ENCODE measurements at regions not wholly inside any gene's neighbourhood (a gene's known extent, or its start where the extent isn't known, plus 50 kb on each side); places are given as distances from the start of the nearest gene placed in this dataset.

- DNase-seq (ENCODE audit: low read depth), result no peak
- no peak for TF ChIP-seq MYC (IDR thresholded peaks at IDR 0.05; ENCODE audit: low read depth, low read length)
- no peak for TF ChIP-seq POLR2A (IDR thresholded peaks at IDR 0.05; ENCODE audit: extremely low read depth, insufficient read length)
- no peak for TF ChIP-seq CTCF (IDR thresholded peaks at IDR 0.05; ENCODE audit: low read depth, low read length)
- TF ChIP-seq MAX (IDR thresholded peaks at IDR 0.05; ENCODE audit: low read depth, low read length), result no peak
These were observed 89.7 kb upstream of the KCNA4 start for GRCh38 chr11:30106222-30107181.

GRCh38 chr11:30107899-30108298 is 91.1 kb upstream of the KCNA4 start:
- DNase-seq (ENCODE audit: low read depth), result peak; percentile 55
- TF ChIP-seq CTCF (IDR thresholded peaks at IDR 0.05; ENCODE audit: low read depth, low read length), result no peak
- TF ChIP-seq POLR2A (IDR thresholded peaks at IDR 0.05; ENCODE audit: extremely low read depth, insufficient read length), result no peak
- no peak for TF ChIP-seq MYC (IDR thresholded peaks at IDR 0.05; ENCODE audit: low read depth, low read length)
- no peak for TF ChIP-seq MAX (IDR thresholded peaks at IDR 0.05; ENCODE audit: low read depth, low read length)
- no peak overlapping the region for H3K4me3 ChIP-seq (ENCODE audit: low read depth, low read length)

More at GRCh38 chr11:30106222-30107181, 89.7 kb upstream of the KCNA4 start:
- no peak overlapping the region for H3K4me3 ChIP-seq (ENCODE audit: low read depth, low read length)

GRCh38 chr11:30109774-30110173 is 92.9 kb upstream of the KCNA4 start:
- H3K4me3 ChIP-seq (ENCODE audit: low read depth, low read length), result no peak overlapping the region
- no peak for DNase-seq (ENCODE audit: low read depth)
- TF ChIP-seq POLR2A (IDR thresholded peaks at IDR 0.05; ENCODE audit: extremely low read depth, insufficient read length) (no peak), MAX (IDR thresholded peaks at IDR 0.05; ENCODE audit: low read depth, low read length) (no peak), MYC (IDR thresholded peaks at IDR 0.05; ENCODE audit: low read depth, low read length) (no peak), CTCF (IDR thresholded peaks at IDR 0.05; ENCODE audit: low read depth, low read length) (no peak)

- TF ChIP-seq POLR2A (IDR thresholded peaks at IDR 0.05; ENCODE audit: extremely low read depth, insufficient read length), result no peak
- TF ChIP-seq CTCF (IDR thresholded peaks at IDR 0.05; ENCODE audit: low read depth, low read length), result no peak
- no peak for TF ChIP-seq MYC (IDR thresholded peaks at IDR 0.05; ENCODE audit: low read depth, low read length)
- TF ChIP-seq MAX (IDR thresholded peaks at IDR 0.05; ENCODE audit: low read depth, low read length), result no peak
- H3K4me3 ChIP-seq (ENCODE audit: low read depth, low read length), result no peak overlapping the region
- no peak for DNase-seq (ENCODE audit: low read depth)
These were observed 93.9 kb upstream of the KCNA4 start for GRCh38 chr11:30110691-30111090.

GRCh38 chr11:30111786-30112185 is 95.0 kb upstream of the KCNA4 start:
- TF ChIP-seq CTCF (IDR thresholded peaks at IDR 0.05; ENCODE audit: low read depth, low read length), result no peak
- TF ChIP-seq MYC (IDR thresholded peaks at IDR 0.05; ENCODE audit: low read depth, low read length), result no peak
- TF ChIP-seq POLR2A (IDR thresholded peaks at IDR 0.05; ENCODE audit: extremely low read depth, insufficient read length), result no peak
- no peak for TF ChIP-seq MAX (IDR thresholded peaks at IDR 0.05; ENCODE audit: low read depth, low read length)
- no peak for DNase-seq (ENCODE audit: low read depth)
- H3K4me3 ChIP-seq (ENCODE audit: low read depth, low read length), result no peak overlapping the region
